ENCODE measurements at regions not wholly inside any gene's neighbourhood (a gene's known extent, or its start where the extent isn't known, plus 50 kb on each side); places are given as distances from the start of the nearest gene placed in this dataset.
"Not testable (repeated sequence)": the region's sequence is repeated elsewhere in the genome, so short reads cannot be mapped to it uniquely, and the experiment has no call there.

GRCh38 chr14:71165121-71166031, 258.1 kb downstream of the PCNX1 start:
- no peaks in the 10 kb centered on the region for H3K9me3 Mint-ChIP-seq
- no peak overlapping the region for H3K27ac Mint-ChIP-seq
- peaks cover 6% of the 10 kb centered on the region for H3K27me3 Mint-ChIP-seq
- H3K4me1 Mint-ChIP-seq: peaks cover 13% of the 10 kb centered on the region
- H3K4me3 Mint-ChIP-seq: no peak overlapping the region
- no peaks in the 10 kb centered on the region for H3K36me3 Mint-ChIP-seq

- Mint-ChIP-seq H3K27ac (no peak overlapping the region), H3K36me3 (no peaks in the 10 kb centered on the region), H3K27me3 (peaks cover 6% of the 10 kb centered on the region), H3K4me1 (peaks cover 13% of the 10 kb centered on the region), H3K4me3 (no peak overlapping the region), H3K9me3 (no peaks in the 10 kb centered on the region)
Measured at GRCh38 chr14:71166180-71166837, 259.1 kb downstream of the PCNX1 start.

GRCh38 chr14:71167325-71167950, 260.2 kb downstream of the PCNX1 start:
- not testable (repeated sequence) for H3K27ac Mint-ChIP-seq, H3K9me3 Mint-ChIP-seq, H3K27me3 Mint-ChIP-seq, H3K4me3 Mint-ChIP-seq, H3K36me3 Mint-ChIP-seq
- H3K4me1 Mint-ChIP-seq: peaks cover 13% of the 10 kb centered on the region

- H3K9me3 Mint-ChIP-seq, H3K36me3 Mint-ChIP-seq, H3K27me3 Mint-ChIP-seq, H3K27ac Mint-ChIP-seq: not testable (repeated sequence)
- H3K4me3 Mint-ChIP-seq: peak overlapping the region; percentile 83
- peaks cover 13% of the 10 kb centered on the region for H3K4me1 Mint-ChIP-seq
Measured at GRCh38 chr14:71168161-71168560, 260.9 kb downstream of the PCNX1 start.

GRCh38 chr14:71168564-71169427, 261.5 kb downstream of the PCNX1 start:
- H3K4me1 Mint-ChIP-seq: peaks cover 13% of the 10 kb centered on the region
- no peak overlapping the region for H3K27ac Mint-ChIP-seq
- H3K27me3 Mint-ChIP-seq: peaks cover 9% of the 10 kb centered on the region
- no peaks in the 10 kb centered on the region for H3K36me3 Mint-ChIP-seq
- peak overlapping the region; percentile 83 for H3K4me3 Mint-ChIP-seq
- H3K9me3 Mint-ChIP-seq: no peaks in the 10 kb centered on the region

GRCh38 chr14:71169861-71170260, 262.6 kb downstream of the PCNX1 start:
- Mint-ChIP-seq H3K9me3 (no peaks in the 10 kb centered on the region), H3K36me3 (no peaks in the 10 kb centered on the region), H3K27me3 (peaks cover 9% of the 10 kb centered on the region), H3K4me1 (peaks cover 13% of the 10 kb centered on the region), H3K27ac (no peak overlapping the region), H3K4me3 (no peak overlapping the region)

- Mint-ChIP-seq H3K4me1 (no peaks in the 10 kb centered on the region), H3K27me3 (peaks cover 3% of the 10 kb centered on the region), H3K4me3 (no peak overlapping the region), H3K36me3 (no peaks in the 10 kb centered on the region), H3K27ac (no peak overlapping the region), H3K9me3 (no peaks in the 10 kb centered on the region)
Measured at GRCh38 chr14:71175491-71175890, 268.2 kb downstream of the PCNX1 start.

- H3K27me3 Mint-ChIP-seq: no peaks in the 10 kb centered on the region
- no peaks in the 10 kb centered on the region for H3K9me3 Mint-ChIP-seq
- no peak overlapping the region for H3K27ac Mint-ChIP-seq
- no peaks in the 10 kb centered on the region for H3K4me1 Mint-ChIP-seq
- no peak overlapping the region for H3K4me3 Mint-ChIP-seq
- H3K36me3 Mint-ChIP-seq: no peaks in the 10 kb centered on the region
Measured at GRCh38 chr14:71179066-71179465, 271.8 kb downstream of the PCNX1 start.

GRCh38 chr14:71180397-71180796, 273.1 kb downstream of the PCNX1 start:
- Mint-ChIP-seq H3K4me3 (no peak overlapping the region), H3K9me3 (no peaks in the 10 kb centered on the region), H3K4me1 (no peaks in the 10 kb centered on the region), H3K27ac (no peak overlapping the region), H3K36me3 (no peaks in the 10 kb centered on the region), H3K27me3 (no peaks in the 10 kb centered on the region)

GRCh38 chr14:71181215-71182003, 274.1 kb downstream of the PCNX1 start:
- H3K4me3 Mint-ChIP-seq: no peak overlapping the region
- H3K4me1 Mint-ChIP-seq: no peaks in the 10 kb centered on the region
- H3K27me3 Mint-ChIP-seq: peaks cover 1% of the 10 kb centered on the region
- no peaks in the 10 kb centered on the region for H3K36me3 Mint-ChIP-seq
- H3K27ac Mint-ChIP-seq: no peak overlapping the region
- H3K9me3 Mint-ChIP-seq: no peaks in the 10 kb centered on the region

GRCh38 chr14:71183876-71184689, 276.8 kb downstream of the PCNX1 start:
- no peak overlapping the region for H3K27ac Mint-ChIP-seq
- no peaks in the 10 kb centered on the region for H3K4me1 Mint-ChIP-seq
- peaks cover 2% of the 10 kb centered on the region for H3K36me3 Mint-ChIP-seq
- peaks cover 2% of the 10 kb centered on the region for H3K27me3 Mint-ChIP-seq
- no peak overlapping the region for H3K4me3 Mint-ChIP-seq
- H3K9me3 Mint-ChIP-seq: no peaks in the 10 kb centered on the region

- Mint-ChIP-seq H3K4me1 (no peaks in the 10 kb centered on the region), H3K27me3 (peaks cover 2% of the 10 kb centered on the region), H3K4me3 (no peak overlapping the region)
Measured at GRCh38 chr14:71185637-71186036, 278.4 kb downstream of the PCNX1 start.

GRCh38 chr14:71187633-71188356, 280.5 kb downstream of the PCNX1 start:
- no peaks in the 10 kb centered on the region for H3K4me1 Mint-ChIP-seq
- H3K27ac Mint-ChIP-seq: no peak overlapping the region
- H3K4me3 Mint-ChIP-seq: no peak overlapping the region
- H3K27me3 Mint-ChIP-seq: peaks cover 2% of the 10 kb centered on the region
- peaks cover 2% of the 10 kb centered on the region for H3K36me3 Mint-ChIP-seq
- no peaks in the 10 kb centered on the region for H3K9me3 Mint-ChIP-seq

More at GRCh38 chr14:71185637-71186036, 278.4 kb downstream of the PCNX1 start:
- H3K9me3 Mint-ChIP-seq: no peaks in the 10 kb centered on the region
- H3K27ac Mint-ChIP-seq: no peak overlapping the region
- H3K36me3 Mint-ChIP-seq: peaks cover 2% of the 10 kb centered on the region

Data from activated naive CD4-positive, alpha-beta T cell treated with anti-CD3 and anti-CD28 coated beads, Interleukin-2, amount 50 U/mL, for 24 hours (primary cell).